GM23248 (cell line): ENCODE measurements at regions not wholly inside any gene's neighbourhood (a gene's known extent, or its start where the extent isn't known, plus 50 kb on each side); places are given as distances from the start of the nearest gene placed in this dataset.

Experiments used
- DNase-seq: peaks from one replicate; pipeline ENCODE4 v3.0.0-alpha.2; 2015
- H2AFZ ChIP-seq: fragments of 200-600 bp; sonication (generic); 2 replicates; pipeline ENCODE4 v1.6.1; 2016; ENCODE audit warnings: antibody characterized with exemption
- H3F3A ChIP-seq: fragments of 200-600 bp; sonication (generic); 2 replicates; pipeline ENCODE4 v1.6.1; 2016; ENCODE audit warnings: mild to moderate bottlenecking, antibody characterized with exemption, mixed run types; ENCODE audit not compliant: insufficient read depth
- H3K27ac ChIP-seq: fragments of 200-600 bp; sonication (generic); 2 replicates; pipeline ENCODE4 v1.5.1; 2016; ENCODE audit warnings: mild to moderate bottlenecking
- H3K27me3 ChIP-seq: fragments of 200-600 bp; sonication (generic); replicated peaks from 2 replicates; pipeline ENCODE4 v1.6.1; 2016; ENCODE audit warnings: mild to moderate bottlenecking; ENCODE audit not compliant: insufficient read depth
- H3K36me3 ChIP-seq: fragments of 200-600 bp; sonication (generic); 2 replicates; pipeline ENCODE4 v1.6.1; 2016; ENCODE audit warnings: low read depth, mild to moderate bottlenecking
- H3K4me1 ChIP-seq: fragments of 200-600 bp; sonication (generic); 2 replicates; pipeline ENCODE4 v1.6.1; 2016; ENCODE audit warnings: mild to moderate bottlenecking; ENCODE audit not compliant: insufficient read depth
- H3K4me2 ChIP-seq: fragments of 200-600 bp; sonication (generic); one replicate; pipeline ENCODE4 v1.6.1; 2016; ENCODE audit warnings: mild to moderate bottlenecking; ENCODE audit not compliant: unreplicated experiment
- H3K4me3 ChIP-seq: fragments of 200-600 bp; sonication (generic); 2 replicates; pipeline ENCODE4 v1.5.1; 2016; ENCODE audit warnings: mild to moderate bottlenecking
- H3K79me2 ChIP-seq: fragments of 200-600 bp; sonication (generic); 2 replicates; pipeline ENCODE4 v1.6.1; 2016; ENCODE audit warnings: mild to moderate bottlenecking; ENCODE audit not compliant: insufficient read depth
- H3K9ac ChIP-seq: fragments of 200-600 bp; sonication (generic); 2 replicates; pipeline ENCODE4 v1.6.1; 2016; ENCODE audit warnings: mild to moderate bottlenecking
- H3K9me2 ChIP-seq: fragments of 200-600 bp; sonication (generic); 2 replicates; pipeline ENCODE4 v1.6.1; 2016; ENCODE audit warnings: mixed run types, mild to moderate bottlenecking, moderate library complexity; ENCODE audit not compliant: insufficient read depth
- H3K9me3 ChIP-seq: fragments of 200-600 bp; sonication (generic); one replicate; pipeline ENCODE4 v1.6.1; 2017; ENCODE audit warnings: low read depth
- H4K20me1 ChIP-seq: fragments of 200-600 bp; sonication (generic); 2 replicates; pipeline ENCODE4 v1.6.0; 2016; ENCODE audit not compliant: insufficient read depth
- EZH2 ChIP-seq: fragments of 200-600 bp; sonication (generic); IDR thresholded peaks from 2 replicates; pipeline ENCODE4 v1.6.1; 2018; ENCODE audit warnings: antibody characterized with exemption, mild to moderate bottlenecking; ENCODE audit not compliant: insufficient read depth, poor library complexity, severe bottlenecking
- EZH2phosphoT487 ChIP-seq: fragments of 200-600 bp; sonication (generic); IDR thresholded peaks from 2 replicates; pipeline ENCODE4 v1.6.1; 2018; ENCODE audit warnings: antibody characterized with exemption, moderate library complexity, mild to moderate bottlenecking, low read depth; ENCODE audit not compliant: insufficient read depth
- WGBS, 2 experiments: methylation state at CpG; one replicate each; pipeline ENCODE4 v1.1.6; 2015 to 2017; ENCODE audit warnings: low lambda C conversion rate in 2 of 2, low coverage in 1 of 2; ENCODE audit errors: missing lambda C conversion rate in 2 of 2; 5-methylcytosine and 5-hydroxymethylcytosine counted together
- in situ Hi-C: fragments of 300-500 bp; cut with MboI; formaldehyde crosslinking; loops from 2 replicates; pipeline ENCODE4 v1.15.0; 2020

- Histone ChIP-seq H4K20me1 (no peaks in the 10 kb centered on the region), H3K4me1 (no peaks in the 10 kb centered on the region), H3K9ac (no peak overlapping the region), H3K9me3 (no peaks in the 10 kb centered on the region), H3K27ac (no peak overlapping the region), H3K9me2 (no peaks in the 10 kb centered on the region), H3K36me3 (no peaks in the 10 kb centered on the region), H3K4me3 (no peak overlapping the region), H3K4me2 (no peak overlapping the region), H3K27me3 (no peaks in the 10 kb centered on the region), H2AFZ (no peak overlapping the region), H3K79me2 (no peaks in the 10 kb centered on the region), H3F3A (no peaks in the 10 kb centered on the region)
- DNase-seq: no peak
- TF ChIP-seq EZH2 (no peak), EZH2phosphoT487 (no peak)
- WGBS, 2 experiments: 4 to 12% methylated on average over 1 of the region's 1 CpG
- in situ Hi-C loops: no loop called here
These were observed 329.9 kb downstream of the KIF4B start for GRCh38 chr5:155343468-155343867.

DNA sequence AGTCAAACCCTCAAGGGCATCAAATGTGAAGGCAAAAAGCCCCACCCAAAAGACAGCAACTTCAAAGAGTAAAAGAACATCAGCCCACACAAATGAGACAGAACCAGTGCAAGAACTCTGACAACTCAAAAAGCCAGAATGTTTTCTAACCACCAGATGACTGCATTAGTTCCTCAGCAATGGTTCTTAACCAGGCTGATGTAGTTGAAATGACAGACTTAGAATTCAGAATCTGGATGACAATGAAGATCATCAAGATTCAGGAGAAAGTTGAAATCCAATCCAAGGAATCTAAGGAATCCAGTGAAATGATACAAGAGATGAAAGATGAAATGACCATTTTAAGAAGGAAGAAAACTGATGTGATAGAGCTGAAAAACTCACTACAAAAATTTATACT, 339.7 kb downstream of the KIF4B start:
- Histone ChIP-seq H3F3A (no peaks in the 10 kb centered on the region), H3K4me1 (no peaks in the 10 kb centered on the region), H2AFZ (no peak overlapping the region), H3K79me2 (no peaks in the 10 kb centered on the region), H3K36me3 (no peaks in the 10 kb centered on the region), H3K27ac (no peak overlapping the region), H4K20me1 (no peaks in the 10 kb centered on the region), H3K9me2 (no peaks in the 10 kb centered on the region), H3K9me3 (no peaks in the 10 kb centered on the region), H3K4me2 (no peak overlapping the region), H3K4me3 (no peak overlapping the region), H3K9ac (no peak overlapping the region), H3K27me3 (no peaks in the 10 kb centered on the region)
- in situ Hi-C loops: no loop called here
- TF ChIP-seq EZH2: no peak
- no peak for TF ChIP-seq EZH2phosphoT487
- no peak for DNase-seq

DNA sequence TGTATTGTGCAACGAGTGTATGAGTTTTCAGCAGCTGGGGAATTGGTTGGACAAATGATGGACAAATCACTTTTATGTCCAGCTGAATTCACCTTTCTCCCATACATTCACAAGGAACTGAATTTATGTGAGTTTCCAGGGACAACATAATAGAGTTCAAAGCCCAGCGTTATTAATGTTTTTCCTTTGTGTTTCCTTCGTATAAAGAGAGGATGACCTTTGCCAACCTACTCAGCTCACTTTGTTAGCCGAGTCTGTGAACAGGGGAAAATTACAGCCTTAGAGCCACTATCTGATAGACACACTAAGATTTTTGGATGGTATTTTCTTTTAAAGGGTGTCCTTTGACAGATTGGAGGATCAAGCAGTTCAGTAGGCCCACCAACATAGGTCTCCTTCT, 352.5 kb downstream of the KIF4B start:
- H3K79me2 ChIP-seq: no peaks in the 10 kb centered on the region
- in situ Hi-C loops: no loop called here

GRCh38 chr5:155367841-155368240, 354.3 kb downstream of the KIF4B start:
- H3K27me3 ChIP-seq: no peaks in the 10 kb centered on the region
- 25 to 26% methylated on average over 4 of the region's 4 CpGs for WGBS, 2 experiments
- DNase-seq: no peak
- H3K36me3 ChIP-seq: no peaks in the 10 kb centered on the region
- H3K4me2 ChIP-seq: no peak overlapping the region
- H3K27ac ChIP-seq: no peak overlapping the region
- no peaks in the 10 kb centered on the region for H4K20me1 ChIP-seq
- H2AFZ ChIP-seq: no peak overlapping the region
- H3K79me2 ChIP-seq: no peaks in the 10 kb centered on the region
- no peaks in the 10 kb centered on the region for H3K9me2 ChIP-seq
- no peak for TF ChIP-seq EZH2phosphoT487
- no peak for TF ChIP-seq EZH2
- no peaks in the 10 kb centered on the region for H3K4me1 ChIP-seq
- H3K4me3 ChIP-seq: no peak overlapping the region
- no peak overlapping the region for H3K9ac ChIP-seq
- H3F3A ChIP-seq: no peaks in the 10 kb centered on the region
- in situ Hi-C loops: no loop called here
- no peaks in the 10 kb centered on the region for H3K9me3 ChIP-seq

More for the DNA sequence above, 352.5 kb downstream of the KIF4B start:
- H3K9me3 ChIP-seq: no peaks in the 10 kb centered on the region
- 11 to 17% methylated on average over 4 of the region's 4 CpGs for WGBS, 2 experiments
- no peak overlapping the region for H3K9ac ChIP-seq
- H4K20me1 ChIP-seq: no peaks in the 10 kb centered on the region
- no peak overlapping the region for H3K27ac ChIP-seq
- H3K4me1 ChIP-seq: no peaks in the 10 kb centered on the region
- no peaks in the 10 kb centered on the region for H3K27me3 ChIP-seq
- no peak for DNase-seq
- TF ChIP-seq EZH2phosphoT487 (no peak), EZH2 (no peak)
- no peaks in the 10 kb centered on the region for H3F3A ChIP-seq
- H3K4me3 ChIP-seq: no peak overlapping the region
- no peak overlapping the region for H3K4me2 ChIP-seq
- no peaks in the 10 kb centered on the region for H3K9me2 ChIP-seq
- H2AFZ ChIP-seq: no peak overlapping the region
- no peaks in the 10 kb centered on the region for H3K36me3 ChIP-seq

DNA sequence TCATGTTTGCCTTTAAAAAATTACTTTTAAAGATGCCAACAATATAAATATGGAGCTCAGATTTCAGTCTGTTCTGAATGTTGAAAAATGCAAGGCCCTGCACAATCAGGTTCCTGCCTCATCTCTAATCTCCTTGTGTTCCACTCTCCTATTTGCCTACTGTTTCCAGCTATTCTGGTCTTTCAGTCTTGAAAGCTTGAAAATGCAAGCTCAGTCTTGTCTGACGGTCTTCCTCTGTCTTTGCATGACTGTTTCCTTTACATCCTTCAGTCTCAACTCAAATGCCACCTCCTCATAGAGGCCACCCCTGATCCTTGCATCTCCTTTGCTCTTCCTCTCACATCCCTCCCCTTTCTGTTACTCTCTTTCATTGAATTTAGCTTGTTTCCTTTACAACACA, 354.9 kb downstream of the KIF4B start:
- Histone ChIP-seq H3K4me3 (no peak overlapping the region), H3K79me2 (no peaks in the 10 kb centered on the region), H3K4me1 (no peaks in the 10 kb centered on the region), H2AFZ (no peak overlapping the region), H3K9ac (no peak overlapping the region), H3K9me2 (no peaks in the 10 kb centered on the region), H4K20me1 (no peaks in the 10 kb centered on the region), H3K27ac (no peak overlapping the region), H3K36me3 (no peaks in the 10 kb centered on the region), H3K27me3 (no peaks in the 10 kb centered on the region), H3F3A (no peaks in the 10 kb centered on the region), H3K9me3 (no peaks in the 10 kb centered on the region), H3K4me2 (no peak overlapping the region)
- in situ Hi-C loops: no loop called here
- 5 to 16% methylated on average over 1 of the region's 1 CpG for WGBS, 2 experiments
- TF ChIP-seq EZH2phosphoT487: no peak
- DNase-seq: no peak
